GM19455 (cell line): ENCODE measurements at regions not wholly inside any gene's neighbourhood (a gene's known extent, or its start where the extent isn't known, plus 50 kb on each side); places are given as distances from the start of the nearest gene placed in this dataset.
"Not testable (repeated sequence)": the region's sequence is repeated elsewhere in the genome, so short reads cannot be mapped to it uniquely, and the experiment has no call there.

Source experiments
- ATAC-seq: cut with Tn5 transposase; IDR thresholded peaks from one replicate; pipeline ENCODE4 v1.9.1; 2021; ENCODE audit not compliant: unreplicated experiment

DNA sequence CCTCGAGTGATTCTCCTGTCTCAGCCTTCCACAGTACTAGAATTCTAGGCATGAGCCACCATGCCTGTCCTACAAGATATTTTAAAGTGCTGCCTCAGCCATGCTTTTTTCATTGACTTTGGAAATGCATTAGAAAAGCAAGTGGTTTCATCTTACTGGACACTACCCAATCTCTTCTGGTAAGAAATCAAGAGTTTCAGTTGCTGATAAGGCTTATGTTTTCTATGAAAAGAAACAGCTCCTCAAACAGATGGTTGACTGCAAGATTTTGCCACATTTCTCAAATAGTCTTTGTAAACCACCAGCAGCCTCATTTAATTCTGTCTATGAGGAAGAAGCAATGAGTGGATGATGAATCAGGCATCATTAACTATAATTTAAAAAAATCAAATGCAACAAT is 264.5 kb upstream of the LRP1B start:
- no peak for ATAC-seq

DNA sequence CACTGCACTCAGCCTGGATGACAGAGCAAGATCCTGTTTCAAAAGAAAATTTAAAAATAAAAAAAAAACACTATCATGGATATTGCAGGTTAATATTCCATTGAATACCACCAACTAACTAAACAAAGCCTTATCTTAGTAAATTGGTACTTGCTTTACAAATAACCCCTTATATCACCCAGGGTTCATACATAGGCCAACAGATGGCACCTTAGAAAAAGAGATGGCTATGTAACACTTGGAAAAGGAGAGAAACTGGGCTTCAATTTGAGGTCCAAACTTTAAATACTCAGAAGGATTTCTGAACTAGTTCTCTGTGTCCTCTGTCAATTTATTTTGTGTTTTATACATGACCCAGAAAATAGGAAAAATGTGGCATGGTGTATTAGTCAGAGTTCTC is 249.6 kb upstream of the LRP1B start:
- no peak for ATAC-seq

DNA sequence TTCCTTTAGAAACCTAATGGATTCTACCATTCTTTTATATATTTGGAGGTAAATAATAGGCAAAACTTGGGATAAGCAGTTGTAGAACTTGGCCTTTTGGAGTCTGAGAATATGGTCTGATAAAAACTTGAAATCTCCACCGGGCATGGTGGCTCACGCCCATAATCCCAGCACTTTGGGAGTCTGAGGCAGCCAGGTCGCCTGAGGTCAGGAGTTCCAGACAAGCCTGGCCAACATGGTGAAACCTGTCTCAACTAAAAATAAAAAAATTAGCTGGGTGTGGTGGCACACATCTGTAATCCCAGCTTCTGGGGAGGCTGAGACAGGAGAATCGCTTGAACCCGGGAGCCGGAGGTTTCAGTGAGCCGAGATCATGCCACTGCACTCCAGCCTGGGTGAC is 231.3 kb upstream of the LRP1B start:
- ATAC-seq, result not testable (repeated sequence)

DNA sequence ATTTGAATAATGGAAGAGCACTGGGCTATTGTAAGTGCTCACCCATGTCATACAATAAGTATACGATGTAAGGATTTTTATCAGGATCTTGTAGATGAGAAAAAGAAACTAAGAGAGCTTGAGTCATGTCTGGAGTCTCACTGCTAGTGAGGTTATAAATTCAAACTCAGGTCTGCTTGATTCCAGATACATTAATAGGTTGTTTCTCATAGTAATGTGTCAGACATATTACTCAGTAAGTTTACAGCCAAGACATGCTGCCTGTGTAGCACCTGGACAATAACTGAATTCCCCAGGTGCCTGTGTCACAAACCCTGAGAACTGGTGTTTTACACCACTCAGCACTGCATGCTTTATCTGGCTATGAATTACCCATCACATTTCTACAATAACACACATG is 216.9 kb upstream of the LRP1B start:
- ATAC-seq, result no peak

DNA sequence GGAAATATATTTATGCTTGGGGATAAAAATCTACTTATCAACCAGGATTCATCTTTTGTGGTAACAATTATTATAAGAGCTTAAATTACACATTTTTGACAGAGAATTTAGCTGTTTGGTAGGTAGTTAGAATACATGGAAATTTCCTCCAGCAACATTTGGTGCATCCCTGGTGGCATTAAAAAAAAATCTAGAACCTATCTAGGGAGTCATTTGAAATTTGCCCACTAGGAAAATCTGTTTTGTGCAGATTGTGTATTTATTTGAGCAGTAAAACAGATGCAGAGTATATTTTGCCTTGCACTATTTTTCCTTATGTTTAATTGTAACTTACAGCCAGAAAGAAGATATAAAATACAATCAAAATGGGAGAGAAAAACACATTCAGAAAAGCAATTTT is 208.4 kb upstream of the LRP1B start:
- no peak for ATAC-seq

DNA sequence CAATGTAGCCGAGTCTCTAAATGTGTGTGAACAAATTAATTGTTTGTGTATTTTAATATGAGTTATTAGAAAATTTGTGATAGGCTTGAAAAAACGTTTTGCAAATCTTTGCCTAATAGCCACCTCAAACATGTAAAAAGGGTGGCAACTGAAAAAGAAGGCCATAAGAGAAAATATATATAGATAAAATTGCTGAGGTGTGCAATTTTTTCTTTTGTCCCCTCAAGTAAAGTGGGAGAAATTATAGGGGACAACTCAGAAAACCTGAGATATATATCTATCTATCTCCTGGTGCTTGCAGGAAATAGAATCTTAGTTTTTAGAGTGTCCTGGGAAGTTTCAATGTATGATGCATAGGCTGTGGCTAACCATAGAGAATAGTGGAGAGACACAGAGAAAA is 201.4 kb upstream of the LRP1B start:
- no peak for ATAC-seq

DNA sequence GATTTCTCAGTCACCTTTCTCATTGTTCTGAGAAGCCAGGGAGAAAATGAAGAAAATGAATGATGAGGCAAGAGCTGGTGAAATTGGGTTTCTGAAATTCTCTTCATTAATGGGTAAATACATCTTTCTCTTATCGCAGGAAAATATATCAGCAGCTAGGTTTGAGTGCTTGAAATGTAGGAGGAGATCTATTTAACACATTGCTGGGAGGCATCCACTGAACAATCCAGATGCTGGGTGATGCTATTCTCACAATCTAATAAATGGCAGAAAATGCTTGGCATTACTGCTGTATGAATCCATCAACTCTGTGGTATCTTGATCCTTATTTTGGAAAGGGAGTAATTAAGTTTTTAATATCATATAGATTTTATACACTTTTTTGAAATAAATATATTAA is 199.6 kb upstream of the LRP1B start:
- ATAC-seq, result no peak

DNA sequence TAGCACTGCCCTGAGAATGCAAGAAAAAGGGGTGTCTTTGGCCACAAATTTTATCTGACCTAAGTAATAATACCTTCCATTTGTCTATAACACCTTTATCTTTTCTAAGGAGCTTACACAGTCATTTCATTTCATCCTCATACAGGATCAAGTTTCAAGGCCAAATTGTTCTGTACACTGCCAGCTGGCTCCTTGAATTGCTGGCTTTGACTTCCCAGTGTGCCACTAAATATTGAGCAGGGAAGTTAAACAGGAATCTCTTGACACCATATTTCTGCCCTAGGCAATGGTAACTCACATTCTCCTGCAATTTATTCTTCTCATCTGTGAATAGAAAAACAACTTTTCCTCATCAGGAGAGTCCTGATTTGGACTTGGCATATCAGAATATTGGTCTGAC is 195.1 kb upstream of the LRP1B start:
- no peak for ATAC-seq

DNA sequence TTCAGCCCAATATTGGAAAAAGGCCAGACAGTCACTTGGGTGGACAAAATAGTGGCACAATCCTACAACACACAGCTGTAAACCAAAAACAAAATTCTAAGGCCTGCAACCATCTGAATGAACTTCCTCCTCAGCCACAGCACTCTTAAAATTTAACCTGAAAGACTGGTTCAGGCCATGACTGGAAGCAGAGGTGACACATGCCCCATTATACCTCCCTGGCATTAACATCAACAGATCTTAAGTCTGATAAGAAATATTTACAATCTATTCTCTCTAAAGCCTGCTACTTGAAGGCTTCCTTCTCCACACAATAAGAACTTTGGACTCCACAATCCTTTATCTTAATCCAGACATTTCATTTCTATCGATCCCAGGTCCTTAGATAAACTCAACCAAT is 192.4 kb upstream of the LRP1B start:
- ATAC-seq, result no peak

DNA sequence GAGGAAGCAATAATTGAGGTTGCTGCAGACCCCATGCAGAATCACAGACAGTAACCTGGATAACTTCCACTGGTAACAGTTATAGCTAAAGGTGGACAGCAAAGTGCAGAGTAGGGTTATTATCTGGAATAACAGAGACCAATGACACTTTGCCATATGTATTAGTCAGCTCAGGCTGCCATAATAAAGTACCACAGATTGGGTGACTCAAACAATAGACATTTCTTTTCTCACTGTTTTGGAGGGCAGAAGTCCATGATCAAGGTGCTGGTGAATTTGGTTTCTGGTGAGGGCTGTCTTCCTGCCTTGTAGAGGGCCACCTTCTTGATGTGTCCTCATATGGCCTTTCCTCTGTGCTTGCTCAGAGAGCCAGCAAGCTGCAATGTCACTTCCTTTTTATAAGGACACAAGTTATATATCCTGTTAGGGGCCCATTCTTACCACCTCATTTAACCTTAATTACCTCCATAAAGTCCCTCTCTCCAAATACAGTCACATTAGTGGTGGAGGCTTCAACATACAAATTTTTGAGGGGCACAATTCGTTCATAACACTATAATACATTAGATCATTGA is 191.0 kb upstream of the LRP1B start:
- no peak for ATAC-seq

DNA sequence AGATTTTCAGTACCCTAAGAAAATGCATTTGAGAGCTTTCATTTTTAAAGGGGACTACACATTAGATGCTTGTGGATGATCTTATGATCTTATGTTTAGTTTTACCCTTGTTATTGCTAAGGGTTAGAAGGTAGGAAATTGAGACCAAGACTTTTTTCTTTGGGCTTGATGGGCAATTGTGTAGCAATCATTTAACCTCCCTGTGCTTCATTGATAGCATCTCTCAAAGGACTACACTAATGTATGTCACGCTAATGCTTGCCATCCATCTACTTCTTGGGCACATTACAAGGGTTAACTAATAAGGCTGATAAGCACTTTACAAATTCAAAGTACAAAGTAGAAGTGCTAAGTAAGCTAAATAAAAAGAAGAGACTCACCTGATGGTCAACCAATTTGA is 189.3 kb upstream of the LRP1B start:
- no peak for ATAC-seq

DNA sequence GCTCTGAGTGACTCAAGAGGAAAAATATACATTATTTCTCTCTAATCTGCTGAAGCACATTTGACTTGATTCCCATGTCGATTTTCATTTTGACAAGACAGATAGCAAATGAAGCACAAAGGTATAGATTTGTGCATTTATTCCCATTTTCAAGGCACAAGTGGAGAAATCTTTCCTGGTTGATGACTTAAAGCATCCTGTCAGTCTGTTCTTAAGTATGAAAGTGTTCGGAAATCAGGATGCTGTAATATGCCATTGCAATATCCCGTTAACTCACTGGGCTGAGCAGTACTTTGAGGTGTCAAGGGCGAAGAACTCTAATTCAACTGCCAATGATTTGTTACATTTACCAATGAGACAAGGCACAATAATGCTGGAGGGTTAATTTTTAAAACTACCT is 185.2 kb upstream of the LRP1B start:
- no peak for ATAC-seq

DNA sequence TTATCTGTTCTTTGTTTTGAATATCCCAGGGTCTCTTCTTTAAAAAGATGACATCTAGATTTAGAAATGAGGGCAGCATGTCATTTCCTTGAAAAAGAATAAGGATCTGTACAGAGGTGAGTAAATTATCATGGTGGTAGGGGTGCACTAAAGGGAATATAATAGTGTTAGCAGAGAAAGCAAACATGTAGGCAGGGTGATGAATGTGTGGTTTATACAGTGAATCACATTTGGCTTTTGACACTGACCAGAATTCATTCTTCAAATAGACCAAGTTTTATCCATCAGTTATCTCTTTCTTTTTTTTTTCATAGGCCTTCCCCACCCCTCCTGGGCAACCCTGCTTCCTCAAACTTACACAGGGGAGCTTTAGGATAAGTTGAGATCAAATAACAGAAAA is 184.5 kb upstream of the LRP1B start:
- no peak for ATAC-seq

DNA sequence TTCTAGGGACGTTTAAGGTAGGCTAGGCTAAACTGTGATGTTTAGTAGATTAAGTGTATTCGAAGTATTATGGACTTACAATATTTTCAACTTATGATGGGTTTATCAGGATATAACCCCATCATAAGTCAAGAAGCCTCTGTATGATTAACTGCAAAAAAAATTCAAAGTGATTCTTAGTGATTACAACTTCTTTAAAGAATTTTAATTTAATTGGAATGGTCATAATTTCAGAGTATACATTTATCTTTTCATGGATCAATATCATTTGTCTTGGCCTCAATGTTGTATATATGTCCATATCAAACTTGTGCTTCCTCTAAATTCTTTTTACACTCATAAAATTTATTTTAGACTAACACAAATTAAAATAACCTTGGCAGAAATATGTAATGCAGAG is 183.3 kb upstream of the LRP1B start:
- no peak for ATAC-seq

DNA sequence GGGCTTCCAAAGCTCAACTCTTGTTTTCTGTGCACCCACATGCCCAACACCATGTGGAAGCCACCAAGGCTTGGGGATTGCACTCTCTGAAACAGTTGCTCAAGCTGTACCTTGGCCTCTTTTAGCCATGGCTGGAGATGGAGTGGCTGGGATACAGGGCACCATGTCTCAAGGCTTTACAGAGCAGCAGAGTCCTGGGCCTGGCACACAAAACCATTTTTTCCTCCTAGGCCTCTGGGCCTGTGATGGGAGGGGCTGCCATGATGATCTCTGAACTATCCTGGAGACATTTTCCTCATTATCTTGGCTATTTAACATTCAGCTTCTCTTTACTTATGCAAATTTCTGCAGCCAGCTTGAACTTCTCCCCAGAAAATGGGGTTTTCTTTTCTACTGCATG is 179.7 kb upstream of the LRP1B start:
- ATAC-seq, result no peak

DNA sequence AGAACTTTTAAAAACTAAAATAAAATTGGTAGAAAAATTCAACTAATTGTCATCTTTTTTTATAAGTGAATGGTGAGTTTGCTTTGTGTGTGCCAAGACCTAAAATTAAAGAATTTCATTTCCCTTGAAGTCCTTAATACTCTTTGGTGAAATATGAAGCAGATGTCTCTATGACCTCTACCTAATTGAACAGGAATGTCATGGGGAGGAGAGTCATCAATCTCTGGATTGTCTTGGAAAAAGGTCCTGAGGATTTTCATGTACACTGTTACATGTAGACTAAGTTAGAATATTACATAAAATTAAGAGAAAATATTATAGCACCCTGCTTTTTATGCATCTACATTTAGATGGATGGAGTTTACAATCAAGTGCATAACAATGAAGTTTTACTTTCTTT is 177.9 kb upstream of the LRP1B start:
- ATAC-seq, result no peak

DNA sequence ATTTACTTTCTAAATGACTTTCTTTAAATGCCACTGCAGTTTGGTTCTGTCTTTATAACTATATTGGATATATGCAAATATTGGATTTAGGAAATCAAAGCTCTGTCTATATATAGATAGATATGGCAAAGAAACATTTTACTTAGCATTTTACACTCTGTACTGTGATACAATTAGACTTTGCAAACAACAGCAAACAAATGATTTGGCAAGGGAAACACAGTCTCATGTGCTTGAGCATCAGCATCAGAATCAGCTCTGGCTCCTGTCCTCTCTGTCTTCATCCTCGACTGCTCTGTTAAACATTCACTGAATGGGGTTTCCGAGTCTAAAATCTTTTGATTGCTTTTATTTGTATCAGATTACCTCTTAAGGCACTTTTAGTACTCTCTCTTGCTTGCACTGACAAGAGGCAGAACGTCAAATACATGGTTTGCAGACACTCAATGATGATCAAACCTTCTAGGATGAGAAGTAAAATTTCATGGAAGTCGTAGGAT is 176.8 kb upstream of the LRP1B start:
- no peak for ATAC-seq

DNA sequence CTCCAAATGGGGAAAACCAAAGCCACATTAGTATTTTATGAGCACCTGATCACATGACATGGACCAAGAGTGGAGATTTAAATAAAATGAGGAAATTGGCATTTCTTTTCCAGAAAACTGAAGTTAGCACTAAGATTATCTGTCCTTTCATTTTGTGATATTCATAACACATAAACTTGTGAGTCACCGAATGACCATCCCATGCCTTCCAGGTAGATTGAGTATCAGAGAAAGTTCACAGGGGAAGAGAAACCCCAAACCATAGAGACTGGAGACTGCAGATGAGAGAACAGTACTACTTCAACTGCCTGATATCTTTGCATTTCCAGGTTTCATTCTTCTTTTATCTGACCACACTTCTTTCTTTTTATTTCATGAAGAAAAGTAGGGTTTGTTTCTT is 176.3 kb upstream of the LRP1B start:
- ATAC-seq, result no peak

DNA sequence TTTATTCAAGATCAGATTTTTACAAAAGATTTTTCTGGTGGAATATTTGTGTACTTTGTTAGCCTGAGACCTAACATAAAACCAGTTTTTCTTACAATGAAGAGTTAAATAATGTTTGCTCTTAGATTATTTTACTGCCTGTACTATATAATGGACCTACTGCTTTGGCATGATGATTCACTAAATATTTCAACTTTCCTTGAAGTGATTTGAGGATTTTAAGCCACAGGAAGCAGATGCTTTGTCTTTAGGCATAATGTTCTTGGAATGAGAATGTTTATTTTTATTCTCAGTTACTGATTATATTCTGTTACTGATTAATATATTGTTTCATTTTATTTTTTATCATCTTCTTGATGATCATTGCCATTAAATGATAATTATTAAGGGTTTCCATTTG is 175.3 kb upstream of the LRP1B start:
- no peak for ATAC-seq

DNA sequence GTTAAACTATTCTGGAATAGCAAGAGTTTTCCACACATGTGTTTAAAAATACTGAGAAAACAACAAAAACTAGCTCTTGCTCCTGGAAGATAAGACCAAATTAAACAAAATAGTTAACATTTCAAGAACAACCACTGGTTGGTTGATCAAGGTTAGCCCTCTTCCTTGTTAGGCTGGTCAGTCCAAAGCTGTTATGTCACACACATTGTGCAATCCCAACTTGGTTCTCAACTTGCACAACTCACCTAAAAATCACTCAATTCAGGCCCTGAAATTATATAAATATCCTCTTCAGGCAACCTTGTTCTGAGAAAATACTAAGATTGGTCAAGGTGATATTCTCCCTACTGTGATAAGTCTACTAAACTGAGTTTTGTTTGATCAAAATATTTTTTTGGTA is 169.7 kb upstream of the LRP1B start:
- no peak for ATAC-seq

DNA sequence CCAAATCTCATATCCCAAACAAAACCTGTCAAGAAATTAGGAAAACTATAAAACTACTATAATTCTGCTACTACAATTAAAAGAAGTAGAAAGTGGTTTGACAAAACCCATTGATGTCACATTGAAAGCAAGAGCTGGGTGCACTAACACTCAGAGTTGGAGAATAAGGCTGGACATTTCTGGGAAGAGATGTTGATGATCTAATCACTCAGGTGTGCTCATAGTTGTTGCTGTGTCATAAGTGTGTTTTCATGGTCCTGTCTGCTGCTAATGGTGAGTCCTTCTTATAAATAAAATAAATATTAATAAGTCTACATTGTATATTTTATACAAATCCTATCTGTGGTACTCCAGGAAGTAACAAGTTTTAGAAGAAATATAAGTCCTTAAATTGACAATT is 168.2 kb upstream of the LRP1B start:
- ATAC-seq, result no peak

DNA sequence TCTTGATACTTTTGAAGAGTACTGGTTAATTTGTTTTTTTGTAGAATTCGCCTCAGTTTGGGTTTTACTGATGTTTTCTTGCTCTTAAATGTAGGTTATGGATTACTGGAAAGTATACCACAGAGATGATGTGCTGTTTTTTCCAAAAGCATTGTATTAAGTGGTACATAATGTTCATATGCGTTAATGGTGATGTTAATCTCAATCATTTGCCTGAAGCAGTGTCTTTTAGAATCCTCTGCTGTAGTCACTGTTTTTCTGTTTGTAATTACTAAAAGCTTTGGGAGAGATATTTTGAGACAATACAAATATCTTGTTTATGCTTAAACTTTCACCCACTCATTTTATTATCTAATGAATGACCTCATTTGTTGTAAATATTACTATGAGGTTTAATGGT is 163.4 kb upstream of the LRP1B start:
- no peak for ATAC-seq

DNA sequence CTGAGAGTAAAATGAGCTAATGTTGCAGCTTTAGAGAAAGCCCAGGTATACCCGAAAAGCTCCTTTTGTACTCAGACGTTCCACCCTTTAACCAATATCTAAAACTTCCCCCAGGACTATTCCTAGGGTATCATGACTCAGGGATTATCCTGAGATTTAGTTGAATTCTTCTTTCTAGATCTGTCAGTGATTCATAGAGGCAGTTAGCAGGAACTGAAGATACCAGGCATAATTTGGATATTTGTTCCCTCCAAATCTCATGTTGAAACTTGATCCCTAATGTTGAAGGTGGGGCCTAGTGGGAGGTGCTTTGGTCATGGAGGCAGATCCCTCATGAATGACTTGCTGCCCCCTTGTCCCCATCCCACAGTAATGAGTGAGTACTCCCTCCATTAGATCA is 161.2 kb upstream of the LRP1B start:
- ATAC-seq, result no peak

DNA sequence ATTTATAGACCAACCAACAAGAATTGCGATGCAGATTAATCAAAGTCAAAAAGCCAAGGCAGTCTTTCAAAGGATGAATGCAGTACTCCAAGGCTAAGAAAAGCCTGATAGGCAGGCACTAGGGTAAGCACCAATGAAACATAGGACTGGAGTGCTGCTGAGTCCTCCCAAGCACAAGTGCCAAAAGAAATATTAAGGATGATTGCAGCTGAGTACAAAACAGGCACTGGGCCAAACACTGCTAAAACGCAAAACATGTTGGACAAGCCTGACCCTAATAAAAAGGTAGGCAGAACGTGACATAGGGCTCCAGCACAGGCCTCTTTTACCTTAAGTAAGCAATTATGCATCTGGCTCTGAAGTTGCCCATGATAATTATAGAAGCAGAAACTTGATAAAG is 160.1 kb upstream of the LRP1B start:
- ATAC-seq, result no peak
